Choroid plexus epithelial cell (primary cell): ENCODE measurements at regions not wholly inside any gene's neighbourhood (a gene's known extent, or its start where the extent isn't known, plus 50 kb on each side); places are given as distances from the start of the nearest gene placed in this dataset.

Experiments
- DNase-seq: peaks from one replicate; pipeline ENCODE4 v3.0.0-alpha.2; 2010; ENCODE audit warnings: low read depth
- H3K4me3 ChIP-seq: 2 replicates; pipeline ENCODE4 v1.5.1; 2011; ENCODE audit warnings: low read depth, mild to moderate bottlenecking, control low read depth, low read length, moderate library complexity
- TF ChIP-seq, protein P1 (sequence below): conservative IDR thresholded peaks from 2 replicates; pipeline ENCODE4 v1.5.1; 2011; ENCODE audit warnings: low read depth, mild to moderate bottlenecking, control low read depth, inconsistent platforms, low read length, moderate library complexity

DNA sequence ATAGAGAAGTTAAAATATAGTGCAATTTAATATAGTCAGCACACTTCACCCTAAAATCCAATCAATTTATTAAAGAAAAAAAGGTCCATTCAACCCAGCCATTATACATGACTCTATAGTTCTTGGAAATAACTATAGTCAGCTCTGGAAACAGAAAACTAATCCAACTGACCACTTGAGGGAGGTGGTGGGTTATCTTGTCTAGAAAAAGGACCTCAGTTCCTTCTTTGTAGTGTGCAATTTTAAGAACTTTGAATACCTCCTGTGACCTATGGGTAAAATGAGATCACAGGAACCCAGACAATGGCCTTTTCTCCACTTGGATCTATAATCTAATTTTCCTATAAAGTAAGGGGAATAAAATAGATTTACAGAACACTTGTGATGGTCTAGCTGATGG, 163.6 kb upstream of the CENPW start:
- peak; percentile 75 for DNase-seq
- no peak overlapping the region for H3K4me3 ChIP-seq
- TF ChIP-seq, protein P1, sequence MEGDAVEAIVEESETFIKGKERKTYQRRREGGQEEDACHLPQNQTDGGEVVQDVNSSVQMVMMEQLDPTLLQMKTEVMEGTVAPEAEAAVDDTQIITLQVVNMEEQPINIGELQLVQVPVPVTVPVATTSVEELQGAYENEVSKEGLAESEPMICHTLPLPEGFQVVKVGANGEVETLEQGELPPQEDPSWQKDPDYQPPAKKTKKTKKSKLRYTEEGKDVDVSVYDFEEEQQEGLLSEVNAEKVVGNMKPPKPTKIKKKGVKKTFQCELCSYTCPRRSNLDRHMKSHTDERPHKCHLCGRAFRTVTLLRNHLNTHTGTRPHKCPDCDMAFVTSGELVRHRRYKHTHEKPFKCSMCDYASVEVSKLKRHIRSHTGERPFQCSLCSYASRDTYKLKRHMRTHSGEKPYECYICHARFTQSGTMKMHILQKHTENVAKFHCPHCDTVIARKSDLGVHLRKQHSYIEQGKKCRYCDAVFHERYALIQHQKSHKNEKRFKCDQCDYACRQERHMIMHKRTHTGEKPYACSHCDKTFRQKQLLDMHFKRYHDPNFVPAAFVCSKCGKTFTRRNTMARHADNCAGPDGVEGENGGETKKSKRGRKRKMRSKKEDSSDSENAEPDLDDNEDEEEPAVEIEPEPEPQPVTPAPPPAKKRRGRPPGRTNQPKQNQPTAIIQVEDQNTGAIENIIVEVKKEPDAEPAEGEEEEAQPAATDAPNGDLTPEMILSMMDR, result peak; percentile 63

DNA sequence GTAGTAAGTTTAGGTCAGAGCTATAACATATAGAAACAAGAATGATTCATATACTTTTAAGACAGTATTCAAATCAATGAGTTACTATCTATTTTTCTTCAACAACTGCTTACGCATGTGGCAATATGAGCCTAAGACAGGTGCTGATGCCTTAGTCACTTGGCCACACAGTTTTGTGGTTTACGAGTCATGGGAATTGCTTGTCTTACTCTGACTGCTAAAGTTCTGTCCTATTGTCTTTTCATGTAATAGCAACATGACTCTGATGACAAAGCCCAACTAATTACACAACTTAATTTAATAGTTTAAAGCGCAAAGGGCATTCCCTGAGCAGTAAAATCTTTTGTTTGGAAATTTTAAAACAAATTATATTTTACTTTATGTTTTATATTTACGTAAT, 159.3 kb upstream of the CENPW start:
- TF ChIP-seq, protein P1, result no peak
- DNase-seq, result peak; percentile 83
- H3K4me3 ChIP-seq, result no peak overlapping the region

DNA sequence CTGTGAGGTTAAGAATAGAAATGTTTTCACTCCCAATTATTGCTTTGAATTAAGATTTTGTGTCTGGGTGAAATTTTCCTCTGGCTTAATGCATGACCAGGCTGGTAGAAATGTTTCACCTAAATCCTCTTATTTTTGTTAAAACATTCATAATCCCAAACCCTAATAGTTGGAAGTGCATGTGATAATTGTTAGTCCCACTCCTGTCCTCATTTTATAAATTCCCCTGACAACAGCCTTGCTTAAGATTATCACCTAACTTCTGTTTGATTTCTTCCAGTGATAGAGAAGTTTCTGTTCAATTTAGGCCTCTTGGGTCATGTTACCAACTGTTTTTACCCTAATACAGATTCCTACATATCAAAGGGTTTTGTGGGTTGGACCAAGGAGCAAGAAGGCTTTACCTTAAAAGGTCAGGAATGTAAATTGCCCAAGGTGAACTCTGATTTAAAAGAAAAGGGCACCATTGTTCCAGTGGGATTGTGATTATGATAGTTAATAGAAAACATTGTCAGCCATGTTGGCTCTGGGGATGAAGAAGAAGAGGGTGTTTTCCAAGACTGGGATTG, 158.7 kb upstream of the CENPW start:
- DNase-seq, result no peak
- TF ChIP-seq, protein P1, result no peak
- no peak overlapping the region for H3K4me3 ChIP-seq

DNA sequence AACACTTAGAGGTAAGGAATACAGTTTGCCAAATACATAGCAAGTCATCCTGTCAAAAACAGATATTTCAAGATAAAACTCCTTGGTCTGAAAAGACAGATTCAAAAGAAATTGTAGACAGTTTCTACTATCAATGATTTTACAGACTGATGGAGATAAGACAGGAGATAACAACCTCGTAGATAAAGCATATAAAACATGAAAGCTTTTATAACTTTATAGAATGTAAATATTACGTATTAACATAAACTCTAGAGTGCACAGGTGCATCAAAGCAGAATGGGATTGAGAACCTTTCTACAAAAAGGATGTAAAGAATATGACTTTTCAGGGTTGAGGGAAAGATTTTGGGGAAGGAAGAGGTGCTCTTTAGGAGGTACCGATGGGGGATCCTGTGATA, 158.0 kb upstream of the CENPW start:
- TF ChIP-seq, protein P1, result no peak
- DNase-seq, result no peak
- no peak overlapping the region for H3K4me3 ChIP-seq

DNA sequence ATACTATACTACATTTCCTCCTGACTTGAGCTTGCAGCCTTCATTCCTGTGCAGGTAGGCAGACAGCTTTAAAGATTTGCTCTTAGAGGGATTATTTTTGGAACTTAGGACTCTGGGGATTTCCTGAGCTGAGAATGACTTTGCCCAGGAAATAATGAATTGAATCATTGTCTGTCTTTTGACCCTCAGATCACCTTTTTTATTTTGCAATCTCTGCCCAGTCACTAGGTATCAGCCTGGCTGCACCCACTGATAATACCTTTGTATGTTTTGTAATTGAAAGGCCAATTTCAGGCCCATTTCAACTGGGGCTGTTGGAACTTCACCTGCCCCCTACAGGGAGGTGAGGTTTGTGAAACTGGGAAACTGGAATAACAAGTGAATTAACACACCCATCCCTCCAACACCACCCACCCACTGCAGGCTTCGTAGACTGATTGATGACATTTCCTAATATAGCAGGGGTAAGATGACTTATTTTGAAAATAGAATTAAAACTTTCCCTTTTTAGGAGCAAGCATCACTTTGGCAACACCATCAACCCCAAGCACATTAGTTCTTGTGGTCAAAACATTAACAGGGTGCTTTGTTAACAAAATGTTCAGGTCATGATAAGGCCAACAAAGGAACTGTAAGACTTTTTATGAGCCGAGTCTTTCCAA, 157.1 kb upstream of the CENPW start:
- peak; percentile 63 for DNase-seq
- H3K4me3 ChIP-seq, result no peak overlapping the region
- TF ChIP-seq, protein P1, result peak; percentile 23

DNA sequence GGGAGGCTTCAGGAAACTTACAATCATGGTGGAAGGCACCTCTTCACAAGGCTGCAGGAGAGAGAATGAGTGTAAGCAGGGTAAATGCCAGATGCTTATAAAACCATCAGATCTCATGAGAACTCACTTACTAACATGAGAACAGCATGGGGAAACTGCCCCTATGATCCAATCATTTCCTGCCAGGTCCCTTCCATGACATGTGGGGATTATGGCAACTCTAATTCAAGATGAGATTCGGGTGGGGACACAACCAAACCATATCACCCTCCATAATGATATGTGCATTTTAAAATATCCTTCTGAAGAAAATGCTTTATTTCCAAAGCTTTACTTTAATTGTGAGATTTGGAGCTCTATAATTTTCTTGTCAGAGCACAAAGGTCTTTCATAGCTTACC, 154.1 kb upstream of the CENPW start:
- no peak overlapping the region for H3K4me3 ChIP-seq
- TF ChIP-seq, protein P1, result no peak
- no peak for DNase-seq

DNA sequence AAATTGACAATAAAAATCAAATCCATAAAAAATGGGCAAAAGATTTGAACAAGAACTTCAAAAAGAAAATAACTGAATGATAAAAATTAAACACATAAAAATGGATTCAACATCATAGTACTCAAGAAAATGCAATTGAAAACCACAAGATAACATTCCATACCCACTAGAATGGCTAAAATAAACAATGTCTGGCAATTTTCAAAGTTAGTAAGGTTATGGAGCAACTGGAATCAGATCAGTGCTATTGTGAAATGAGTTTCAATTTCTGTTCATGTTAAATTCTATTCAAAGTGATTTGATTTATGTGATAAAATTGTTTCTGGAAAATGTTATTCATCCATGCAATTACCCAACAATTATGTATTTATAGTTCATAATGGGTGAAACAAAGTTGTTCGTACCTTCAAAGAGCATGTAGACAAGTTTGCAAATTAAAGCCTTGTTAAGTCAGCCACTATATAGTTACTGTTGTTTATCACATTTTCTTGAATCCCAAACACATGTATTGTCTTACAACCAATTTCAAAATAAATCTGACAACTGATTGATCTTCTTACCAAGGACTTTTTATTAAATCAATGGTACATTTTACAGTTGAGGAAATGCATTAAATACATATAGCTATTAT, 151.5 kb upstream of the CENPW start:
- TF ChIP-seq, protein P1, result no peak
- DNase-seq, result peak; percentile 79
- no peak overlapping the region for H3K4me3 ChIP-seq
